GM21360 (cell line): ENCODE measurements at regions not wholly inside any gene's neighbourhood (a gene's known extent, or its start where the extent isn't known, plus 50 kb on each side); places are given as distances from the start of the nearest gene placed in this dataset.

ENCODE experiments used
- ATAC-seq: cut with Tn5 transposase; IDR thresholded peaks from one replicate; pipeline ENCODE4 v1.9.1; 2021; ENCODE audit warnings: mild to moderate bottlenecking, moderate library complexity; ENCODE audit not compliant: unreplicated experiment

DNA sequence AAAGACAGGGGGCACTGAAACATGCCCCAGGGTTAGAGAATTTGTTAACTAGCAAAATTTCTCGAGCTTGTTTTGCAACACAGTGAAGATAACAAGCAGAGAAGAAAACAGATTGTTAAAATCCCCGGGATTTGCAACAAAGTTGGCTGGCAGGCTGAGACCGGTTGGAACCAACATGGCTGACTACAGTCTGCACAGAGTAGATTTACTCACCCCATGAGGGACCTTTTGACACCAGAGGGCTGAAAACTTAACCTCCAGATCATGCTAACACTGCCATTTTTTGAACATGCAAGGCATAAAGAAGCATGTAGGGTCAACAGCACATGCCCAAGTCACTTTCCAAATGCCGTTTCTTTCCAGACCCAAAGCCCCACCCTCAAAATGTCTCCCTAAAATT is 95.2 kb upstream of the TMEM26 start:
- ATAC-seq: no peak

DNA sequence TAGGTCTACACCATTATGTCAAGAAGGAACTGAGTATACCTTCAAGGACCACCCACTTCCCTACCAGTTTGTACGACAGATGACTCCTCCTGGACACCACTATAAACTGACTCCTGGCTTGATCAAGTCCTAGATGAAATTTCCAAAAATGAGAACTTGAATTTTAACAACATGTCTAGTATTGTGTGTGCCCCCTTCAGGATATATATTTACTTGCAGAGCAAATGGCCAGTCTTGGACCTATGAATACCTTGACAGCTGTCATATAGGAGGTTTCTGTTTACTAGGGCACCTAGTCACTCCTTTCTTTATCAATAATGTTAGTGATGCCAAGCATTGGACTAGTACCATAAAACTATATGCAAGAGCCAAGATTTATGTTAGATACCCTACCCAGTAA is 94.1 kb upstream of the TMEM26 start:
- no peak for ATAC-seq

DNA sequence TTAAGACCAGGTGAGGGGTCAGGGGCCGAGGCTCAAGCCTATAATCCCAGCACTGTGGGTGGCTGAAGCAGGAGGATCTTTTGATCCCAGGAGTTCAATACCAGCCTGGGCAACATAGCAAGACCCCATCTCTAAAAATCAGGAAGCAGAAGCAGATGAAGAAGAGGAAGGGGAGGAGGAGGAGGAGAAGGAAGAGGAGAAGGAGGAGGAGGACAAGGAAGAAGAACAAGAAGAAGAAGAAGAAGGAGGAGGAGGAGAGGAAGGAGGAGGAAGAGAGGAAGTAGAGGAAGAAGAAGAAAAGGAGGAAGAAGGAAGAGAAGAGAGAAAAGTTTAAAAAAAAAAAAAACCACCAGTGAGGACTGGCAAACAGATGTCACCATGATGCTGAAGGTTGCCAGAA is 92.0 kb upstream of the TMEM26 start:
- no peak for ATAC-seq

DNA sequence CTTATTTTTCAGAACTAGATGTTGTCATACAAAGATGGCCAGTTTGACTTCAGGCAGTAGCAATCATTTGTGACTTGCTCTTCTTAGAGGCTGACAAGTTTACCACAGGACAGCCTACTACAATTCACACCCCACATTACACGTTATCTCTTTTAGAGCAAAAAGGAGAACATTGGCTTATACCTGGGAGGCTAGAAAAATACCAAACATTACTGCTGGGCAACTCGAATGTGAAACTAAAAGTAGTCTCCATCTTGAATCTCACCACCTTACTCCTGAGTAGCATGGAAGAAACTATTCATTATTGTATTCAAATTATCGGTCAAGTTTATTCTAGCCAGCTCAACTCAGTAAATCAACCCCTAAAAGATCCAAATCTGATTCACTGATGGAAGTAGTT is 90.7 kb upstream of the TMEM26 start:
- no peak for ATAC-seq

DNA sequence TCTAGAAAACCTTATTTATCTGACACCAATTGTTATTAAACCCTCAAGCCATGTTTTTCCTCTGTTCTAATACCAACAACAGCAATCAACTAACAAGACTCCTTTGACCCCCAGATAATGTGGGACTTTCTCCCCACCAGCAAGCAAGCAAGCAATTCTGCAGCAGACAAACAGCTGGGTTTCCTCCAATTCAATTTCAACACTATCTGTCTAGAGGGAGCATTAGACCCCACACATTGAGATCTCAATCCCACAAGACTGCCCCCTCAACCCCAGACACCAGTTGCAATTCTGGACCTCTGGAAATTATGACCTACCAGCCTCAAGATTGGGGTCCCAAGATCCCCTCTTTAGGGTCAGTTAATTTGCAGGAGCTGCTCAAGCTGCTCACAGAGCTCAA is 89.4 kb upstream of the TMEM26 start:
- ATAC-seq: no peak

DNA sequence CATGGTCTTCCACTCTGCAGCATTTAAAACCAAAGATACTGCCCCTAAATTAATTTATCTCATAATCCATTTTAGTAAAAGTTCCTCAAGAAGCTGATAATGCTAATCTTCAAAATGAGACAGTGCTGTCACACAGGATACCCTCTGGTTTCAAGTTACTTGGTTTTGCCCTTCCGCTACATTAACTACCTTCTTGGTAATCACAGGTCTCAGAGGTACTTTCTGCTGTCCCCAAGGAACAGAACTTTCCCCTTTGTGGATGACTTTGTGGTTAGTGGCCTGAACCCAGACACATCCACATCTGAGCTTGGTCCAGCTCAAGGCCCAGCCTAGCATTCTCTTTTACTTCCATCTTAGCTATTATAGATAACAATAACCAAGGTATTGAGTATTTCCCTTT is 88.8 kb upstream of the TMEM26 start:
- ATAC-seq: no peak

DNA sequence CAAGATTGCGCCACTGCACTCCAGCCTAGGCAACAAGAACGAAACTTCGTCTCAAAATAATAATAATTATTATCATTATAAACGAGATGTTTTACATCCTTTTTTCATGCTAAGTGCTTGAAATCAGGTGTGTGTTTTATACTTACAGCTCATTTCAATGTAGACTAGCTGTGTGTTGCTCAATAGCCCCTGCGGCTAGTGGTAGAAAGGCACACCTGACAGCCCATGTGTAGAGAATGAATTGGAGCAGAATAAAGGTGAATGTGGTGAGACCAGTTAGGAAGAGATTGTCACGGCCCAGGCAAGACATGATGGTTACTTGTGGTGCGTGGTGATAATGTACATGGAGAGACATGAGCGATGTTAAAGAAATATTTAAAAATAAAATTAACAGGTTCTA is 86.7 kb upstream of the TMEM26 start:
- ATAC-seq: no peak

DNA sequence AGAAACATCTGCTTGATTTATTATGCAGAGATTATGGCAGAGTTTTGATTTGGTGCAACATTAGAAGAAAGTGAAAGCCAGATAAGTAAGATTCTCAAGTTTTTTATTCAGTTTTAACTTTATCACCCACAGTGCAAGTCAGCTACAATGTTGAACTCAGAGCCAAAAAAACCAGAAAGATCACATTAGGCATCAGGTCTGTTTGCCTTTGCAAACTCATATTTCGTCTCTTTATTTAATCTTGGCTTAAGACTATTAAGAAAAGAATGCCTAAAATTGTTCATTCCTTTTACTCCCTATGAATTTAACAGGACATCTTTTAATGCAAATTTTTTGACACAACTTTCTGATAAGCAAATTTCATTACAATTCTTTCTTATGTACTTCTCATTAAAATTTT is 76.0 kb upstream of the TMEM26 start:
- ATAC-seq: no peak

DNA sequence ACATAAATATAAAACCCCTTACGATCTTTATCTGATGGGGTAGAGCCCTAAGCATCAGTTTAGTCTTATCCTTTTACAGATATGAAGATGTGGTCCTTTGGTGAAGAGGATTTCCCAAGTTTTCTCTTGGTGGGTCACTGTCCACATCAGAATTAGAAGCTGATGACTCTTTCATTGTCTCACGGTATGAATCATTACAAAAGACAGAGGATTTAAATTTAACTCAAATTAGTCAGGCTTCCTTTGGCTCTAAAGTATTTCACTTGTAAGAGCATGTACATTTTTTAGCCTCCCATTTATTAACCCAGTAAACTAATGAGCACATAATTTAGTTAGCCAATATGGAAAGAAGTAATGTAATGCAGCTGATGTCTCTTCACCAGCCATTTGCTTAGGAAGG is 49.9 kb upstream of the TMEM26 start:
- ATAC-seq: no peak
